Nephron (organoid): ENCODE measurements at regions not wholly inside any gene's neighbourhood (a gene's known extent, or its start where the extent isn't known, plus 50 kb on each side); places are given as distances from the start of the nearest gene placed in this dataset.
"Not testable (repeated sequence)": the region's sequence is repeated elsewhere in the genome, so short reads cannot be mapped to it uniquely, and the experiment has no call there.

Experiments used
- H3K27ac Mint-ChIP-seq, 3 experiments: 2 replicates each; pipeline ENCODE4 v1.8.0; 2020; ENCODE audit warnings: mixed read lengths in 3 of 3, mild to moderate bottlenecking in 2 of 3, moderate library complexity in 1 of 3
- H3K27me3 Mint-ChIP-seq: 2 replicates; pipeline ENCODE4 v1.8.0; 2021; ENCODE audit warnings: low read depth, mild to moderate bottlenecking, moderate library complexity, mixed read lengths
- H3K36me3 Mint-ChIP-seq: 2 replicates; pipeline ENCODE4 v1.8.0; 2020; ENCODE audit warnings: low read depth, mixed read lengths
- H3K4me1 Mint-ChIP-seq: 2 replicates; pipeline ENCODE4 v1.8.0; 2020; ENCODE audit warnings: mixed read lengths
- H3K4me3 Mint-ChIP-seq, 3 experiments: 2 replicates each; pipeline ENCODE4 v1.8.0; 2020; ENCODE audit warnings: mild to moderate bottlenecking in 3 of 3, mixed read lengths in 3 of 3, moderate library complexity in 2 of 3
- H3K9me3 Mint-ChIP-seq: 2 replicates; pipeline ENCODE4 v1.8.0; 2020; ENCODE audit warnings: mixed read lengths
- TF ChIP-seq, protein P1 (sequence below), 3 experiments: fragments of 200-600 bp; sonication (generic); IDR thresholded peaks; one replicate each; pipeline ENCODE4 v1.5.0; 2021; ENCODE audit warnings: antibody characterized with exemption in 3 of 3; ENCODE audit not compliant: unreplicated experiment in 3 of 3

GRCh38 chr22:25344366-25344765, 124.9 kb downstream of the CRYBB2 start:
- not testable (repeated sequence) for H3K27ac Mint-ChIP-seq, H3K27me3 Mint-ChIP-seq, H3K4me1 Mint-ChIP-seq, H3K4me3 Mint-ChIP-seq
- Mint-ChIP-seq H3K36me3 (peaks cover 32% of the 10 kb centered on the region), H3K9me3 (peaks cover 23% of the 10 kb centered on the region)

- Mint-ChIP-seq H3K9me3 (peaks cover 12% of the 10 kb centered on the region), H3K27me3 (no peaks in the 10 kb centered on the region), H3K36me3 (peaks cover 41% of the 10 kb centered on the region), H3K4me3 (no peak overlapping the region), H3K27ac (no peak overlapping the region), H3K4me1 (no peaks in the 10 kb centered on the region)
- TF ChIP-seq, protein P1, sequence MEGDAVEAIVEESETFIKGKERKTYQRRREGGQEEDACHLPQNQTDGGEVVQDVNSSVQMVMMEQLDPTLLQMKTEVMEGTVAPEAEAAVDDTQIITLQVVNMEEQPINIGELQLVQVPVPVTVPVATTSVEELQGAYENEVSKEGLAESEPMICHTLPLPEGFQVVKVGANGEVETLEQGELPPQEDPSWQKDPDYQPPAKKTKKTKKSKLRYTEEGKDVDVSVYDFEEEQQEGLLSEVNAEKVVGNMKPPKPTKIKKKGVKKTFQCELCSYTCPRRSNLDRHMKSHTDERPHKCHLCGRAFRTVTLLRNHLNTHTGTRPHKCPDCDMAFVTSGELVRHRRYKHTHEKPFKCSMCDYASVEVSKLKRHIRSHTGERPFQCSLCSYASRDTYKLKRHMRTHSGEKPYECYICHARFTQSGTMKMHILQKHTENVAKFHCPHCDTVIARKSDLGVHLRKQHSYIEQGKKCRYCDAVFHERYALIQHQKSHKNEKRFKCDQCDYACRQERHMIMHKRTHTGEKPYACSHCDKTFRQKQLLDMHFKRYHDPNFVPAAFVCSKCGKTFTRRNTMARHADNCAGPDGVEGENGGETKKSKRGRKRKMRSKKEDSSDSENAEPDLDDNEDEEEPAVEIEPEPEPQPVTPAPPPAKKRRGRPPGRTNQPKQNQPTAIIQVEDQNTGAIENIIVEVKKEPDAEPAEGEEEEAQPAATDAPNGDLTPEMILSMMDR (IDR thresholded peaks at IDR 0.05; ENCODE audit: unreplicated experiment in 3 of 3) = no peak
Measured at GRCh38 chr22:25346859-25347751, 127.7 kb downstream of the CRYBB2 start.

GRCh38 chr22:25347752-25348102, 128.3 kb downstream of the CRYBB2 start:
- peaks cover 44% of the 10 kb centered on the region for H3K36me3 Mint-ChIP-seq
- H3K27ac Mint-ChIP-seq = no peak overlapping the region
- H3K4me3 Mint-ChIP-seq = no peak overlapping the region
- H3K9me3 Mint-ChIP-seq = peaks cover 10% of the 10 kb centered on the region
- H3K27me3 Mint-ChIP-seq = no peaks in the 10 kb centered on the region
- TF ChIP-seq, protein P1 (IDR thresholded peaks at IDR 0.05; ENCODE audit: unreplicated experiment in 3 of 3) = no peak
- no peaks in the 10 kb centered on the region for H3K4me1 Mint-ChIP-seq

- Mint-ChIP-seq H3K9me3 (peaks cover 8% of the 10 kb centered on the region), H3K27me3 (no peaks in the 10 kb centered on the region), H3K4me1 (no peaks in the 10 kb centered on the region), H3K36me3 (peaks cover 45% of the 10 kb centered on the region), H3K27ac (no peak overlapping the region), H3K4me3 (no peak overlapping the region)
- TF ChIP-seq, protein P1 (IDR thresholded peaks at IDR 0.05; ENCODE audit: unreplicated experiment in 3 of 3) = no peak
Measured at GRCh38 chr22:25348391-25348790, 129.0 kb downstream of the CRYBB2 start.

DNA sequence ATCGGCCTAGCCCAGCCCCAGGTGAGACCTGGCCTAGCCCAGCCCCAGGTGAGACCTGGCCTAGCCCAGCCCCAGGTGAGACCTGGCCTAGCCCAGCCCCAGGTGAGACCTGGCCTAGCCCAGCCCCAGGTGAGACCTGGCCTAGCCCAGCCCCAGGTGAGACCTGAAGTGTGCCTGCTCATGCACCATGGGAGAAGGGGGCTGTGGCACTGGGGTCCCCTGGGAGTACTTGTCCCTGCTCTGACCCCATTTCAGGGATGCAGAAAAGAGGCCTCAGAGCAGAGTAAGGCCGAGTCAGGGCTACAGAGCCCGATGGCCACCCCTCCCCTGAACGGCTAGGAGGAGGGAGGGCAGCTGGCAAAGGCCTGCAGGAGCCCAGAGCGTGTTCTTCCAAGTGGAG, 129.6 kb downstream of the CRYBB2 start:
- not testable (repeated sequence) for H3K4me3 Mint-ChIP-seq, H3K4me1 Mint-ChIP-seq, H3K27me3 Mint-ChIP-seq, H3K27ac Mint-ChIP-seq, H3K9me3 Mint-ChIP-seq
- peaks cover 50% of the 10 kb centered on the region for H3K36me3 Mint-ChIP-seq

GRCh38 chr22:25350551-25350971, 131.1 kb downstream of the CRYBB2 start:
- peaks cover 3% of the 10 kb centered on the region for H3K9me3 Mint-ChIP-seq
- H3K36me3 Mint-ChIP-seq = peaks cover 48% of the 10 kb centered on the region
- no peak overlapping the region for H3K27ac Mint-ChIP-seq
- no peaks in the 10 kb centered on the region for H3K4me1 Mint-ChIP-seq
- TF ChIP-seq, protein P1 (IDR thresholded peaks at IDR 0.05; ENCODE audit: unreplicated experiment in 3 of 3) = no peak
- H3K4me3 Mint-ChIP-seq = no peak overlapping the region
- H3K27me3 Mint-ChIP-seq = no peaks in the 10 kb centered on the region
